HEK293 (cell line): ENCODE measurements at regions not wholly inside any gene's neighbourhood (a gene's known extent, or its start where the extent isn't known, plus 50 kb on each side); places are given as distances from the start of the nearest gene placed in this dataset.

Experiments
- CTCF ChIP-seq: fragments of 450-650 bp; formaldehyde crosslinking; IDR thresholded peaks from 2 replicates; pipeline ENCODE4 v1.5.1; 2016; ENCODE audit warnings: missing biosample characterization, missing genetic modification characterization
- TCF7L2 ChIP-seq: IDR thresholded peaks from 2 replicates; pipeline ENCODE4 v1.6.1; 2011; ENCODE audit warnings: low read depth, mild to moderate bottlenecking, inconsistent platforms, low read length, moderate library complexity, borderline replicate concordance
- ZNF501 ChIP-seq: fragments of 450-650 bp; formaldehyde crosslinking; IDR thresholded peaks from 2 replicates; pipeline ENCODE4 v1.5.1; 2016; ENCODE audit warnings: missing biosample characterization, missing genetic modification characterization

GRCh38 chr6:19551611-19552010 is 285.6 kb upstream of the ID4 start:
- TF ChIP-seq CTCF (tag by site-specific recombination) (no peak), TCF7L2 (no peak), ZNF501 (tag by site-specific recombination) (no peak)
